Nucleus accumbens (tissue), 56 donors: ENCODE measurements at regions not wholly inside any gene's neighbourhood (a gene's known extent, or its start where the extent isn't known, plus 50 kb on each side); places are given as distances from the start of the nearest gene placed in this dataset.
A peak's percentile ranks its signal among the peaks of the same experiment; 100 is the strongest.

Source experiments
- DNase-seq, 56 donors: peaks; one replicate each; lab custom pipeline; 2025; lab: John Stamatoyannopoulos, UW

GRCh38 chr3:148102156-148102555, 595.5 kb upstream of the AGTR1 start:
- DNase-seq = no peak

- DNase-seq = no peak
Measured at GRCh38 chr3:148106062-148106461, 591.6 kb upstream of the AGTR1 start.

GRCh38 chr3:148126956-148127355, 570.7 kb upstream of the AGTR1 start:
- no peak for DNase-seq

GRCh38 chr3:148128136-148128535, 569.6 kb upstream of the AGTR1 start:
- DNase-seq = no peak

GRCh38 chr3:148131990-148132638, 565.6 kb upstream of the AGTR1 start:
- DNase-seq = no peak

- DNase-seq = no peak
Measured at GRCh38 chr3:148136816-148137215, 560.9 kb upstream of the AGTR1 start.

GRCh38 chr3:148146241-148146640, 551.5 kb upstream of the AGTR1 start:
- DNase-seq = no peak

GRCh38 chr3:148146947-148147826, 550.5 kb upstream of the AGTR1 start:
- no peak for DNase-seq

GRCh38 chr3:148147903-148148302, 549.8 kb upstream of the AGTR1 start:
- DNase-seq = no peak

GRCh38 chr3:148149556-148149955, 548.1 kb upstream of the AGTR1 start:
- DNase-seq = no peak

GRCh38 chr3:148150141-148150540, 547.6 kb upstream of the AGTR1 start:
- no peak for DNase-seq

- peak in 34 of 56 donors; percentile 0 to 58 (median 8) for DNase-seq
Measured at GRCh38 chr3:148158210-148158609, 539.5 kb upstream of the AGTR1 start.

- DNase-seq = no peak
Measured at GRCh38 chr3:148162132-148162531, 535.6 kb upstream of the AGTR1 start.

GRCh38 chr3:148168347-148168746, 529.4 kb upstream of the AGTR1 start:
- DNase-seq = no peak

- DNase-seq = no peak
Measured at GRCh38 chr3:148173851-148174250, 523.9 kb upstream of the AGTR1 start.

- DNase-seq = no peak
Measured at GRCh38 chr3:148175214-148175613, 522.5 kb upstream of the AGTR1 start.

GRCh38 chr3:148178503-148178902, 519.2 kb upstream of the AGTR1 start:
- peak in 1 of 56 donors; percentile 11 for DNase-seq

- DNase-seq = no peak
Measured at GRCh38 chr3:148184798-148185197, 512.9 kb upstream of the AGTR1 start.

- no peak for DNase-seq
Measured at GRCh38 chr3:148186881-148187280, 510.8 kb upstream of the AGTR1 start.

GRCh38 chr3:148187296-148187695, 510.4 kb upstream of the AGTR1 start:
- no peak for DNase-seq

- DNase-seq = peak in 6 of 56 donors; percentile 3 to 39 (median 9)
Measured at GRCh38 chr3:148190441-148190990, 507.2 kb upstream of the AGTR1 start.

- DNase-seq = no peak
Measured at GRCh38 chr3:148191966-148192365, 505.7 kb upstream of the AGTR1 start.
